ENCODE measurements at regions not wholly inside any gene's neighbourhood (a gene's known extent, or its start where the extent isn't known, plus 50 kb on each side); places are given as distances from the start of the nearest gene placed in this dataset.

- ChIA-PET POLR2A (ENCODE audit: low non-redundant PET) (no interaction called here), CTCF (no interaction called here)
- no peak for TF ChIP-seq CTCF (conservative IDR thresholded peaks at IDR 0.05; ENCODE audit: low read depth)
- no peak overlapping the region for H3K27ac ChIP-seq
- DNase-seq (ENCODE audit: low spot score): no peak
Observed at GRCh38 chr2:145777914-145778313, 1258.0 kb upstream of the ZEB2 start.

- TF ChIP-seq CTCF (conservative IDR thresholded peaks at IDR 0.05; ENCODE audit: low read depth): no peak
- no peak for DNase-seq (ENCODE audit: low spot score)
- ChIA-PET POLR2A (ENCODE audit: low non-redundant PET) (no interaction called here), CTCF (no interaction called here)
- no peak overlapping the region for H3K27ac ChIP-seq
Observed at GRCh38 chr2:145777297-145777696, 1257.4 kb upstream of the ZEB2 start.

- CTCF ChIA-PET: interaction anchor here (1.2 kb wide), 1 partner anchor 23 kb away, joined by 5 read pairs; no protein-coding TSS in a partner anchor
- no peak overlapping the region for H3K27ac ChIP-seq
- POLR2A ChIA-PET (ENCODE audit: low non-redundant PET): no interaction called here
- TF ChIP-seq CTCF (conservative IDR thresholded peaks at IDR 0.05; ENCODE audit: low read depth): no peak
- DNase-seq (ENCODE audit: low spot score): no peak
Observed at GRCh38 chr2:145775591-145775990, 1255.7 kb upstream of the ZEB2 start.

GRCh38 chr2:145771525-145771924, 1251.6 kb upstream of the ZEB2 start:
- CTCF ChIA-PET: no interaction called here

GRCh38 chr2:145769011-145769716, 1249.2 kb upstream of the ZEB2 start:
- ChIA-PET CTCF (interaction anchor here (0.7 kb wide), 1 partner anchor 957 kb away, joined by 6 read pairs; no protein-coding TSS in a partner anchor), POLR2A (ENCODE audit: low non-redundant PET) (no interaction called here)

More at GRCh38 chr2:145771525-145771924, 1251.6 kb upstream of the ZEB2 start:
- POLR2A ChIA-PET (ENCODE audit: low non-redundant PET): no interaction called here
- no peak for DNase-seq (ENCODE audit: low spot score)
- no peak for TF ChIP-seq CTCF (conservative IDR thresholded peaks at IDR 0.05; ENCODE audit: low read depth)
- H3K27ac ChIP-seq: no peak overlapping the region

GRCh38 chr2:145765874-145766273, 1246.0 kb upstream of the ZEB2 start:
- no peak for TF ChIP-seq CTCF (conservative IDR thresholded peaks at IDR 0.05; ENCODE audit: low read depth)
- POLR2A ChIA-PET (ENCODE audit: low non-redundant PET): no interaction called here
- H3K27ac ChIP-seq: no peak overlapping the region
- CTCF ChIA-PET: no interaction called here
- no peak for DNase-seq (ENCODE audit: low spot score)

More at GRCh38 chr2:145769011-145769716, 1249.2 kb upstream of the ZEB2 start:
- DNase-seq (ENCODE audit: low spot score): no peak
- TF ChIP-seq CTCF (conservative IDR thresholded peaks at IDR 0.05; ENCODE audit: low read depth): no peak
- no peak overlapping the region for H3K27ac ChIP-seq
